Stimulated activated CD8-positive, alpha-beta memory T cell treated with anti-CD3 and anti-CD28 coated beads, Interleukin-7, amount 100 ng/mL, for 4 hours (primary cell): ENCODE measurements at regions not wholly inside any gene's neighbourhood (a gene's known extent, or its start where the extent isn't known, plus 50 kb on each side); places are given as distances from the start of the nearest gene placed in this dataset.

ENCODE experiments used
- DNase-seq, 2 donors: peaks; one replicate each; pipeline ENCODE4 v3.0.0-alpha.2; 2020; ENCODE audit warnings: low read depth in 2 of 2

GRCh38 chr12:127656266-127656665 is 610.7 kb upstream of the TMEM132C start:
- no peak for DNase-seq

- DNase-seq = no peak
Observed at GRCh38 chr12:127657036-127657435, 609.9 kb upstream of the TMEM132C start.

GRCh38 chr12:127660961-127661360 is 606.0 kb upstream of the TMEM132C start:
- DNase-seq = no peak

GRCh38 chr12:127663716-127664115 is 603.3 kb upstream of the TMEM132C start:
- no peak for DNase-seq

- no peak for DNase-seq
Observed at GRCh38 chr12:127664901-127665300, 602.1 kb upstream of the TMEM132C start.

GRCh38 chr12:127667131-127667685 is 599.8 kb upstream of the TMEM132C start:
- DNase-seq = no peak

- no peak for DNase-seq
Observed at GRCh38 chr12:127670294-127670693, 596.7 kb upstream of the TMEM132C start.

GRCh38 chr12:127670796-127671195 is 596.2 kb upstream of the TMEM132C start:
- DNase-seq = no peak

- DNase-seq = no peak
Observed at GRCh38 chr12:127675936-127676335, 591.0 kb upstream of the TMEM132C start.

- no peak for DNase-seq
Observed at GRCh38 chr12:127677537-127678131, 589.3 kb upstream of the TMEM132C start.

GRCh38 chr12:127678945-127679344 is 588.0 kb upstream of the TMEM132C start:
- DNase-seq = no peak

GRCh38 chr12:127680516-127680915 is 586.5 kb upstream of the TMEM132C start:
- DNase-seq = no peak

GRCh38 chr12:127681151-127681754 is 585.7 kb upstream of the TMEM132C start:
- DNase-seq = no peak

GRCh38 chr12:127685491-127685890 is 581.5 kb upstream of the TMEM132C start:
- DNase-seq = no peak

GRCh38 chr12:127685931-127686330 is 581.0 kb upstream of the TMEM132C start:
- no peak for DNase-seq

- no peak for DNase-seq
Observed at GRCh38 chr12:127687181-127687580, 579.8 kb upstream of the TMEM132C start.

GRCh38 chr12:127688906-127689428 is 578.0 kb upstream of the TMEM132C start:
- DNase-seq = no peak

- no peak for DNase-seq
Observed at GRCh38 chr12:127690161-127690560, 576.8 kb upstream of the TMEM132C start.

- DNase-seq = no peak
Observed at GRCh38 chr12:127696963-127697362, 570.0 kb upstream of the TMEM132C start.

- no peak for DNase-seq
Observed at GRCh38 chr12:127703026-127703425, 563.9 kb upstream of the TMEM132C start.

GRCh38 chr12:127711108-127711507 is 555.9 kb upstream of the TMEM132C start:
- DNase-seq = no peak

- no peak for DNase-seq
Observed at GRCh38 chr12:127712561-127712960, 554.4 kb upstream of the TMEM132C start.

- no peak for DNase-seq
Observed at GRCh38 chr12:127716166-127716565, 550.8 kb upstream of the TMEM132C start.
